H9 (cell line): ENCODE measurements at regions not wholly inside any gene's neighbourhood (a gene's known extent, or its start where the extent isn't known, plus 50 kb on each side); places are given as distances from the start of the nearest gene placed in this dataset.

Experiments used
- DNase-seq: peaks from one replicate; pipeline ENCODE4 v3.0.0-alpha.2; 2017
- H2AFZ ChIP-seq: one replicate; pipeline ENCODE4 v1.6.1; 2013; ENCODE audit warnings: mild to moderate bottlenecking, low read length, control low read depth, moderate library complexity
- H2AK5ac ChIP-seq: 2 replicates; pipeline ENCODE4 v1.6.1; 2013; ENCODE audit warnings: low read length, control low read depth, mixed read lengths; ENCODE audit not compliant: insufficient read length
- H2BK120ac ChIP-seq: one replicate; pipeline ENCODE4 v1.6.1; 2013; ENCODE audit warnings: low read depth, mild to moderate bottlenecking, low read length, control low read depth, inconsistent platforms; ENCODE audit not compliant: poor library complexity, severe bottlenecking
- H2BK12ac ChIP-seq: 2 replicates; pipeline ENCODE4 v1.6.1; 2013; ENCODE audit warnings: low read length, control low read depth, mixed read lengths, low read depth; ENCODE audit not compliant: insufficient read length
- H2BK15ac ChIP-seq: 2 replicates; pipeline ENCODE4 v1.6.1; 2013; ENCODE audit warnings: low read depth, low read length, control low read depth
- H2BK20ac ChIP-seq: one replicate; pipeline ENCODE4 v1.6.1; 2013; ENCODE audit warnings: low read depth, mild to moderate bottlenecking, low read length, control low read depth, inconsistent platforms; ENCODE audit not compliant: poor library complexity, severe bottlenecking
- H2BK5ac ChIP-seq: 2 replicates; pipeline ENCODE4 v1.6.1; 2013; ENCODE audit warnings: low read length, control low read depth, mixed read lengths; ENCODE audit not compliant: insufficient read length
- H3K14ac ChIP-seq: 2 replicates; pipeline ENCODE4 v1.6.1; 2013; ENCODE audit warnings: low read length, control low read depth; ENCODE audit not compliant: insufficient read depth
- H3K18ac ChIP-seq: 2 replicates; pipeline ENCODE4 v1.6.1; 2013; ENCODE audit warnings: low read depth, mild to moderate bottlenecking, mixed read lengths, low read length, control low read depth; ENCODE audit not compliant: insufficient read length
- H3K23ac ChIP-seq: 2 replicates; pipeline ENCODE4 v1.6.1; 2013; ENCODE audit warnings: low read length, control low read depth, mixed read lengths, low read depth; ENCODE audit not compliant: insufficient read length
- H3K23me2 ChIP-seq: 2 replicates; pipeline ENCODE4 v1.6.1; 2013; ENCODE audit warnings: low read depth, mild to moderate bottlenecking, mixed read lengths, low read length, control low read depth; ENCODE audit not compliant: insufficient read length, poor library complexity, severe bottlenecking
- H3K27ac ChIP-seq: 2 replicates; pipeline ENCODE4 v1.5.1; 2013; ENCODE audit warnings: low read length, control low read depth, mixed read lengths, low read depth; ENCODE audit not compliant: insufficient read length
- H3K27me3 ChIP-seq: 2 replicates; pipeline ENCODE4 v1.6.1; 2013; ENCODE audit warnings: low read length, control low read depth, inconsistent platforms; ENCODE audit not compliant: insufficient read depth
- H3K4ac ChIP-seq: 2 replicates; pipeline ENCODE4 v1.6.1; 2013; ENCODE audit warnings: low read depth, mild to moderate bottlenecking, control low read depth, inconsistent platforms, low read length, moderate library complexity
- H3K4me1 ChIP-seq: 2 replicates; pipeline ENCODE4 v1.6.1; 2013; ENCODE audit warnings: low read length, control low read depth, inconsistent platforms; ENCODE audit not compliant: insufficient read depth
- H3K4me2 ChIP-seq: 2 replicates; pipeline ENCODE4 v1.6.1; 2013; ENCODE audit warnings: low read length, control low read depth, mixed read lengths; ENCODE audit not compliant: insufficient read length, insufficient read depth
- H3K56ac ChIP-seq: 2 replicates; pipeline ENCODE4 v1.6.1; 2013; ENCODE audit warnings: low read depth, mild to moderate bottlenecking, mixed read lengths, low read length, control low read depth; ENCODE audit not compliant: insufficient read length
- H3K79me1 ChIP-seq: 2 replicates; pipeline ENCODE4 v1.6.1; 2013; ENCODE audit warnings: low read depth, mild to moderate bottlenecking, moderate library complexity, low read length, control low read depth, inconsistent platforms; ENCODE audit not compliant: insufficient read depth, poor library complexity, severe bottlenecking
- H3K79me2 ChIP-seq: 2 replicates; pipeline ENCODE4 v1.6.1; 2013; ENCODE audit warnings: low read length, control low read depth, inconsistent platforms; ENCODE audit not compliant: insufficient read depth
- H3K9ac ChIP-seq: 2 replicates; pipeline ENCODE4 v1.6.1; 2013; ENCODE audit warnings: low read length, control low read depth, mixed read lengths; ENCODE audit not compliant: insufficient read length; ENCODE audit errors: extremely low read depth
- H3K9me3 ChIP-seq: one replicate; pipeline ENCODE4 v1.6.1; 2013; ENCODE audit warnings: low read depth, low read length, inconsistent platforms; ENCODE audit not compliant: control insufficient read depth
- H3T11ph ChIP-seq: one replicate; pipeline ENCODE4 v1.6.1; 2013; ENCODE audit warnings: mild to moderate bottlenecking, low read length, control low read depth, inconsistent platforms
- H4K20me1 ChIP-seq: one replicate; pipeline ENCODE4 v1.6.1; 2013; ENCODE audit not compliant: control insufficient read depth, insufficient read length, insufficient read depth
- H4K5ac ChIP-seq: 2 replicates; pipeline ENCODE4 v1.6.1; 2013; ENCODE audit warnings: low read depth, mild to moderate bottlenecking, mixed read lengths, low read length, control low read depth; ENCODE audit not compliant: insufficient read length
- H4K8ac ChIP-seq: replicated peaks from 2 replicates; pipeline ENCODE4 v1.6.1; 2013; ENCODE audit warnings: low read length, control low read depth, mixed read lengths, low read depth; ENCODE audit not compliant: insufficient read length
- H4K91ac ChIP-seq: 2 replicates; pipeline ENCODE4 v1.6.1; 2013; ENCODE audit warnings: low read depth, mild to moderate bottlenecking, moderate library complexity, mixed read lengths, low read length, control low read depth; ENCODE audit not compliant: insufficient read length
- H3K27ac Mint-ChIP-seq, 3 experiments: 2 replicates in 2 of 3; 3 replicates in 1 of 3; pipeline ENCODE4 v1.8.0; 2020 to 2021; ENCODE audit warnings: mixed read lengths in 3 of 3, mild to moderate bottlenecking in 1 of 3, moderate library complexity in 1 of 3
- H3K27me3 Mint-ChIP-seq: 2 replicates; pipeline ENCODE4 v1.8.0; 2021; ENCODE audit warnings: low read depth, mild to moderate bottlenecking, moderate library complexity, mixed read lengths
- H3K36me3 Mint-ChIP-seq, 3 experiments: 2 replicates in 2 of 3; 3 replicates in 1 of 3; pipeline ENCODE4 v1.8.0; 2020 to 2021; ENCODE audit warnings: low read depth in 3 of 3, mixed read lengths in 3 of 3; ENCODE audit not compliant: insufficient read depth in 1 of 3
- H3K4me1 Mint-ChIP-seq, 2 experiments: 2 replicates each; pipeline ENCODE4 v1.8.0; 2020; ENCODE audit warnings: mixed read lengths in 2 of 2
- H3K4me3 Mint-ChIP-seq, 2 experiments: 2 replicates in 1 of 2; 3 replicates in 1 of 2; pipeline ENCODE4 v1.8.0; 2020 to 2021; ENCODE audit warnings: mild to moderate bottlenecking in 2 of 2, mixed read lengths in 2 of 2, moderate library complexity in 1 of 2
- H3K9me3 Mint-ChIP-seq, 2 experiments: 2 replicates in 1 of 2; 3 replicates in 1 of 2; pipeline ENCODE4 v1.8.0; 2020; ENCODE audit warnings: mild to moderate bottlenecking in 2 of 2, mixed read lengths in 2 of 2, moderate library complexity in 1 of 2
- WGBS: extraction: QIAGEN DNeasy Blood & Tissue Kit; methylation state at CpG from one replicate; pipeline ENCODE4 v1.1.7; 2013; ENCODE audit warnings: missing lambda C conversion rate, low lambda C conversion rate, mixed read lengths; ENCODE audit not compliant: insufficient read length; ENCODE audit errors: extremely low coverage; 5-methylcytosine and 5-hydroxymethylcytosine counted together
- TF ChIP-seq, protein P1 (sequence below): fragments of 200-600 bp; sonication (generic); conservative IDR thresholded peaks from 3 replicates; pipeline ENCODE4 v1.8.0; 2021; ENCODE audit warnings: antibody characterized with exemption, mild to moderate bottlenecking

DNA sequence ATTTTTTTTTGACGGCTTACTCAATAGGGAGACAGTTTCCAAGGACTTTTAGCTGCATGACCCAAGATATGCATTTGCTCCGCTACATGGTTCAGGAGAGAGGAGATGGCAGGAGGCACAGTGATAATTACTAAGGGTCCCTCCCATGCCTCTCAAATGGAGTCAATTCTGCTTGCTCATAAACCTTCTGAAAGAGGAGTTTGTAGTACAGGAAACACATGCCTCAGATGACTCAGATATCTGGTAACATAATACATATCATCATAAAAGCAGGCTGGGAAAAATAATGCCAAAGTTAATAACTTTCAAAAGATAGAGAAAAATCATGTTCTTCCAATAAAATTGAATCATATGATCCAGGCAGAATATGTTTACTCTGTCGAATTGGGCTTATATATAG is 97.6 kb upstream of the DEFB112 start:
- Histone ChIP-seq H3K9ac (no peak overlapping the region), H3K23me2 (no peaks in the 10 kb centered on the region), H3K79me1 (no peaks in the 10 kb centered on the region), H2BK5ac (no peak overlapping the region), H3K56ac (no peak overlapping the region), H4K20me1 (no peaks in the 10 kb centered on the region), H3K27me3 (no peaks in the 10 kb centered on the region), H4K5ac (no peak overlapping the region), H3K14ac (no peak overlapping the region), H3K9me3 (no peaks in the 10 kb centered on the region), H2BK120ac (no peak overlapping the region), H3K23ac (no peak overlapping the region), H4K8ac (no peak overlapping the region), H2BK15ac (no peak overlapping the region), H2AK5ac (no peak overlapping the region), H3K27ac (no peak overlapping the region), H3K4me2 (no peak overlapping the region), H3K4ac (no peak overlapping the region), H3K79me2 (no peaks in the 10 kb centered on the region), H2BK20ac (no peak overlapping the region), H3K4me1 (no peaks in the 10 kb centered on the region), H3T11ph (no peak overlapping the region), H4K91ac (no peak overlapping the region), H2AFZ (no peak overlapping the region), H2BK12ac (no peak overlapping the region), H3K18ac (no peak overlapping the region)
- peaks cover 0 to 4% of the 10 kb centered on the region in 2 experiments; a peak in 2 of 5 replicates for H3K9me3 Mint-ChIP-seq
- TF ChIP-seq, protein P1, sequence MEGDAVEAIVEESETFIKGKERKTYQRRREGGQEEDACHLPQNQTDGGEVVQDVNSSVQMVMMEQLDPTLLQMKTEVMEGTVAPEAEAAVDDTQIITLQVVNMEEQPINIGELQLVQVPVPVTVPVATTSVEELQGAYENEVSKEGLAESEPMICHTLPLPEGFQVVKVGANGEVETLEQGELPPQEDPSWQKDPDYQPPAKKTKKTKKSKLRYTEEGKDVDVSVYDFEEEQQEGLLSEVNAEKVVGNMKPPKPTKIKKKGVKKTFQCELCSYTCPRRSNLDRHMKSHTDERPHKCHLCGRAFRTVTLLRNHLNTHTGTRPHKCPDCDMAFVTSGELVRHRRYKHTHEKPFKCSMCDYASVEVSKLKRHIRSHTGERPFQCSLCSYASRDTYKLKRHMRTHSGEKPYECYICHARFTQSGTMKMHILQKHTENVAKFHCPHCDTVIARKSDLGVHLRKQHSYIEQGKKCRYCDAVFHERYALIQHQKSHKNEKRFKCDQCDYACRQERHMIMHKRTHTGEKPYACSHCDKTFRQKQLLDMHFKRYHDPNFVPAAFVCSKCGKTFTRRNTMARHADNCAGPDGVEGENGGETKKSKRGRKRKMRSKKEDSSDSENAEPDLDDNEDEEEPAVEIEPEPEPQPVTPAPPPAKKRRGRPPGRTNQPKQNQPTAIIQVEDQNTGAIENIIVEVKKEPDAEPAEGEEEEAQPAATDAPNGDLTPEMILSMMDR: no peak
- no peak overlapping the region for H3K4me3 Mint-ChIP-seq
- no peak for DNase-seq
- no peaks in the 10 kb centered on the region for H3K27me3 Mint-ChIP-seq
- H3K27ac Mint-ChIP-seq: 0 out of 7 replicates have a peak overlapping the region, but pooled peaks of 1 of the 3 experiments have one; percentile 59
- WGBS: no CpG with 5 or more reads among the region's 3 CpGs
- H3K4me1 Mint-ChIP-seq: no peaks in the 10 kb centered on the region
- H3K36me3 Mint-ChIP-seq: no peaks in the 10 kb centered on the region
